OCI-LY7 (cell line): ENCODE measurements at regions not wholly inside any gene's neighbourhood (a gene's known extent, or its start where the extent isn't known, plus 50 kb on each side); places are given as distances from the start of the nearest gene placed in this dataset.

Experiments
- BruUV-seq: library from RNA; stranded (reverse); fragments of 400-500 nt; replicated peaks from 2 replicates; lab custom pipeline; 2021; lab: Mats Ljungman, UMichigan
- CTCF ChIA-PET: fragments of 300-600 bp; sonication (Branson Sonifier 250); formaldehyde crosslinking; loops from one replicate; lab custom pipeline; 2022; ENCODE audit warnings: antibody characterized with exemption; ENCODE audit not compliant: unreplicated experiment; lab: Charles Lee
- POLR2A ChIA-PET: fragments of 300-600 bp; sonication (Branson Sonifier 250); formaldehyde crosslinking; loops from one replicate; lab custom pipeline; 2022; ENCODE audit warnings: antibody characterized with exemption; lab: Charles Lee
- DNase-seq: peaks from one replicate; pipeline ENCODE4 v3.0.0-alpha.2; 2015; ENCODE audit warnings: low spot score
- H2AFZ ChIP-seq: fragments of 200-600 bp; sonication (generic), shearing (Covaris generic); 2 replicates; pipeline ENCODE4 v1.6.1; 2014; ENCODE audit warnings: mild to moderate bottlenecking, antibody characterized with exemption, low read length, moderate library complexity
- H3K27ac ChIP-seq: fragments of 200-600 bp; sonication (generic); 2 replicates; pipeline ENCODE4 v1.5.1; 2014; ENCODE audit warnings: mixed run types, low read depth, mild to moderate bottlenecking, moderate library complexity, low read length, inconsistent platforms; ENCODE audit not compliant: poor library complexity, severe bottlenecking
- H3K36me3 ChIP-seq: fragments of 200-600 bp; sonication (generic); 2 replicates; pipeline ENCODE4 v1.6.1; 2014; ENCODE audit warnings: mild to moderate bottlenecking, antibody characterized with exemption, low read length, moderate library complexity, mixed read lengths; ENCODE audit not compliant: insufficient read depth
- H3K4me1 ChIP-seq: fragments of 200-600 bp; sonication (generic); 2 replicates; pipeline ENCODE4 v1.5.1; 2014; ENCODE audit warnings: mild to moderate bottlenecking, low read length; ENCODE audit not compliant: insufficient read depth, poor library complexity, severe bottlenecking
- H3K4me2 ChIP-seq: fragments of 200-600 bp; sonication (generic); 2 replicates; pipeline ENCODE4 v1.6.1; 2014; ENCODE audit warnings: mild to moderate bottlenecking, low read length
- H3K4me3 ChIP-seq: fragments of 200-600 bp; sonication (generic); 2 replicates; pipeline ENCODE4 v1.5.1; 2014; ENCODE audit warnings: mild to moderate bottlenecking, low read depth, low read length; ENCODE audit not compliant: poor library complexity, severe bottlenecking
- H3K79me2 ChIP-seq: fragments of 200-600 bp; sonication (generic); 2 replicates; pipeline ENCODE4 v1.6.1; 2016; ENCODE audit warnings: low read depth, mild to moderate bottlenecking, low read length, moderate library complexity, mixed read lengths; ENCODE audit not compliant: insufficient read depth
- H3K9me2 ChIP-seq: fragments of 200-600 bp; sonication (generic); 2 replicates; pipeline ENCODE4 v1.6.1; 2016; ENCODE audit warnings: mild to moderate bottlenecking, low read length, mixed read lengths; ENCODE audit not compliant: insufficient read depth
- H3K9me3 ChIP-seq: fragments of 200-600 bp; sonication (generic); 2 replicates; pipeline ENCODE4 v1.6.1; 2014; ENCODE audit warnings: mild to moderate bottlenecking, mixed run types, low read length, mixed read lengths
- H4K20me1 ChIP-seq: fragments of 200-600 bp; sonication (generic); 2 replicates; pipeline ENCODE4 v1.6.1; 2014; ENCODE audit warnings: mild to moderate bottlenecking, antibody characterized with exemption, low read length, moderate library complexity, mixed read lengths; ENCODE audit not compliant: insufficient read depth
- CTCF ChIP-seq: fragments of 200-600 bp; sonication (generic); conservative IDR thresholded peaks from 2 replicates; pipeline ENCODE4 v1.5.1; 2014; ENCODE audit warnings: mild to moderate bottlenecking, antibody characterized with exemption, low read length, moderate library complexity, mixed read lengths
- EZH2phosphoT487 ChIP-seq: fragments of 200-600 bp; sonication (generic); IDR thresholded peaks from 2 replicates; pipeline ENCODE4 v1.6.1; 2018; ENCODE audit warnings: low read depth, borderline replicate concordance, mild to moderate bottlenecking, mixed run types, antibody characterized with exemption, low read length, moderate library complexity, mixed read lengths
- intact Hi-C: fragments of 100-400 bp; cut with micrococcal nuclease; formaldehyde crosslinking; loops from one replicate; pipeline ENCODE4 v1.10.0; 2022; ENCODE audit not compliant: unreplicated experiment

DNA sequence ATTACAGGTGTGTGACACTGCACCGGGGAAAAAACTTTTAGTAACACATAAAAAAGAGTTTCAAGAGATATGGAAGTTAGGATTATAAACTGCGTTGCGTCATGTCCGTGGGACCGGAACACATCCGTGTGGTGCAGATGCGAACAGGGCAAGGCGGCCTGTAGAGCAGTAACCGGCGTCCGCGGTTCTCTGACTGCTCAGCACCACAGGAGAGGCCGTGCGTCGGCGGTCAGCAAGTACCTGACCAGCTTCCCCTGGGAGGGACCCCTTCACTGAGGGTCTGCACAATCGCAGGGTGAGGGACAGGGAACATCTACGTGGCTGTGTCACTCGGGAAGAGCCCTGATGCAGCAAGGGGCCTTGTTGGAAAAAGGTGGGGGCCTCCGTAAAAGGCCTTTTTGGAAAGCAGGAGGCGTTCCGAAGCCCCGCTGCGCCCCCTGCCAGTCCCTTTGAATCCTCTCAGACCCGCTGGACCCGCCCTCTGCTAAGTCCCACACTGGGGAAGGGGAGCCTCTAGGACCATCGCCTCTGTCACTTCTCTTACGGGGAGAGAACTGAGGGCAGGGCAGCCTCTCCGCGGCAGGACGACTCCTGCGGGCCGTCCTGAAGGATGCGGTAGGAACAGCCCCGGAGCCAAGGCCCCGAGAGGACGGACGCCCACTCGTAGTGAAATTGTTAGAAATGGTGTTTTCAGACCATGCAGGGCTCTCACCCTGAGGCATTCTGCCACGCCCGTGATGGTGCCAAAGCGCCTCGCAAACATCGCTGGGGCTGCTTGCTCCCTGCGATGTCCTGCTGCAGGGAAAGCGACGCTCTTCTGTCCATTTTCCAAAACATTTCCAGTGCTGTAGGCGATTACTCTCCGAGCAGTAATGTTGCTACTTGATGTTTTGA lies 771.6 kb upstream of the COBL start:
- CTCF ChIA-PET, result no interaction called here
- H3K4me2 ChIP-seq, result no peak overlapping the region

GRCh38 chr7:52085610-52086009 lies 769.0 kb upstream of the COBL start:
- Histone ChIP-seq H3K9me2 (no peaks in the 10 kb centered on the region), H3K4me2 (no peak overlapping the region), H3K27ac (no peak overlapping the region), H2AFZ (no peak overlapping the region), H3K36me3 (no peaks in the 10 kb centered on the region), H3K79me2 (no peaks in the 10 kb centered on the region), H3K4me1 (no peaks in the 10 kb centered on the region), H4K20me1 (no peaks in the 10 kb centered on the region), H3K4me3 (no peak overlapping the region), H3K9me3 (no peaks in the 10 kb centered on the region)
- ChIA-PET CTCF (no interaction called here), POLR2A (interaction anchor here (0.7 kb wide), 1 partner anchor 40 kb away, joined by 4 read pairs; no protein-coding TSS in a partner anchor)
- TF ChIP-seq EZH2phosphoT487 (no peak), CTCF (no peak)
- intact Hi-C loops, result no loop called here
- no TSS peak for BruUV-seq
- DNase-seq, result no peak

More for the DNA sequence above, 771.6 kb upstream of the COBL start:
- H3K4me1 ChIP-seq, result no peaks in the 10 kb centered on the region
- H3K9me2 ChIP-seq, result no peaks in the 10 kb centered on the region
- TF ChIP-seq EZH2phosphoT487, result no peak
- no peak for TF ChIP-seq CTCF
- POLR2A ChIA-PET, result no interaction called here
- H3K9me3 ChIP-seq, result no peaks in the 10 kb centered on the region
- H3K36me3 ChIP-seq, result no peaks in the 10 kb centered on the region
- DNase-seq, result no peak
- H3K4me3 ChIP-seq, result no peak overlapping the region
- H2AFZ ChIP-seq, result no peak overlapping the region
- no peaks in the 10 kb centered on the region for H3K79me2 ChIP-seq
- H4K20me1 ChIP-seq, result no peaks in the 10 kb centered on the region
- BruUV-seq, result no TSS peak
- intact Hi-C loops, result no loop called here
- no peak overlapping the region for H3K27ac ChIP-seq

- no peaks in the 10 kb centered on the region for H3K36me3 ChIP-seq
- BruUV-seq, result no TSS peak
- no peak overlapping the region for H3K4me3 ChIP-seq
- no peak overlapping the region for H2AFZ ChIP-seq
- POLR2A ChIA-PET, result interaction anchor here (0.6 kb wide), 1 partner anchor 1096 kb away, joined by 3 read pairs; no protein-coding TSS in a partner anchor
- DNase-seq, result no peak
- no peaks in the 10 kb centered on the region for H4K20me1 ChIP-seq
- CTCF ChIA-PET, result no interaction called here
- no peaks in the 10 kb centered on the region for H3K4me1 ChIP-seq
- H3K27ac ChIP-seq, result no peak overlapping the region
- no peak overlapping the region for H3K4me2 ChIP-seq
- no peaks in the 10 kb centered on the region for H3K9me3 ChIP-seq
- H3K9me2 ChIP-seq, result no peaks in the 10 kb centered on the region
- intact Hi-C loops, result no loop called here
- H3K79me2 ChIP-seq, result no peaks in the 10 kb centered on the region
- TF ChIP-seq EZH2phosphoT487 (no peak), CTCF (no peak)
Observed at GRCh38 chr7:52080493-52080892, 763.9 kb upstream of the COBL start.
